PFSK-1 (cell line): ENCODE measurements at regions not wholly inside any gene's neighbourhood (a gene's known extent, or its start where the extent isn't known, plus 50 kb on each side); places are given as distances from the start of the nearest gene placed in this dataset.

Experiments used
- FOXP2 ChIP-seq: optimal IDR thresholded peaks from 2 replicates; pipeline ENCODE3; 2011; ENCODE audit warnings: borderline replicate concordance, control low read depth, inconsistent platforms; ENCODE audit not compliant: insufficient read depth; ENCODE audit errors: extremely low read length, extremely low read depth
- POLR2AphosphoS5 ChIP-seq: IDR thresholded peaks from 2 replicates; pipeline ENCODE4 v1.6.1; 2012; ENCODE audit warnings: low read depth, mild to moderate bottlenecking, control low read depth, low read length, moderate library complexity
- REST ChIP-seq, 2 experiments: IDR thresholded peaks; 2 replicates each; pipeline versions ENCODE4 v1.6.1 to v1.8.0; 2011 to 2012; ENCODE audit warnings: low read depth in 2 of 2, low read length in 2 of 2, control low read depth in 1 of 2, inconsistent platforms in 1 of 2, mild to moderate bottlenecking in 1 of 2, moderate library complexity in 1 of 2; ENCODE audit not compliant: insufficient read depth in 1 of 2
- SIN3A ChIP-seq: IDR thresholded peaks from 2 replicates; pipeline ENCODE4 v1.6.1; 2012; ENCODE audit warnings: mild to moderate bottlenecking, low read length, moderate library complexity, borderline replicate concordance; ENCODE audit not compliant: insufficient read depth
- TAF1 ChIP-seq: IDR thresholded peaks from 2 replicates; pipeline ENCODE4 v1.6.1; 2012; ENCODE audit warnings: low read length, control low read depth, borderline replicate concordance; ENCODE audit not compliant: insufficient read depth

GRCh38 chr7:136594739-136595144 is 273.7 kb upstream of the CHRM2 start:
- no peak for TF ChIP-seq POLR2AphosphoS5

- no peak for TF ChIP-seq REST (IDR thresholded peaks at IDR 0.05; ENCODE audit: insufficient read depth in 1 of 2, low read depth in 2 of 2, low read length in 2 of 2)
- TF ChIP-seq SIN3A = no peak
- TF ChIP-seq FOXP2 = no peak
- TF ChIP-seq POLR2AphosphoS5 = no peak
- TF ChIP-seq TAF1 = no peak
Observed at GRCh38 chr7:136588216-136588615, 280.2 kb upstream of the CHRM2 start.

GRCh38 chr7:136585954-136586670 is 282.3 kb upstream of the CHRM2 start:
- TF ChIP-seq REST (IDR thresholded peaks at IDR 0.05; ENCODE audit: insufficient read depth in 1 of 2, low read depth in 2 of 2, low read length in 2 of 2) = no peak
- no peak for TF ChIP-seq POLR2AphosphoS5
- TF ChIP-seq TAF1 = no peak
- TF ChIP-seq FOXP2 = no peak
- no peak for TF ChIP-seq SIN3A

- TF ChIP-seq SIN3A = no peak
- TF ChIP-seq REST (IDR thresholded peaks at IDR 0.05; ENCODE audit: insufficient read depth in 1 of 2, low read depth in 2 of 2, low read length in 2 of 2) = no peak
- TF ChIP-seq FOXP2 = no peak
- no peak for TF ChIP-seq TAF1
- TF ChIP-seq POLR2AphosphoS5 = no peak
Observed at GRCh38 chr7:136566491-136566890, 302.0 kb upstream of the CHRM2 start.

GRCh38 chr7:136555933-136556332 is 312.5 kb upstream of the CHRM2 start:
- TF ChIP-seq FOXP2 (no peak), SIN3A (no peak), TAF1 (no peak), POLR2AphosphoS5 (no peak), REST (IDR thresholded peaks at IDR 0.05; ENCODE audit: insufficient read depth in 1 of 2, low read depth in 2 of 2, low read length in 2 of 2) (no peak)

GRCh38 chr7:136551618-136552017 is 316.8 kb upstream of the CHRM2 start:
- TF ChIP-seq REST (IDR thresholded peaks at IDR 0.05; ENCODE audit: insufficient read depth in 1 of 2, low read depth in 2 of 2, low read length in 2 of 2) (no peak), FOXP2 (no peak), TAF1 (no peak), SIN3A (no peak), POLR2AphosphoS5 (no peak)
